ENCODE measurements at regions not wholly inside any gene's neighbourhood (a gene's known extent, or its start where the extent isn't known, plus 50 kb on each side); places are given as distances from the start of the nearest gene placed in this dataset.

DNA sequence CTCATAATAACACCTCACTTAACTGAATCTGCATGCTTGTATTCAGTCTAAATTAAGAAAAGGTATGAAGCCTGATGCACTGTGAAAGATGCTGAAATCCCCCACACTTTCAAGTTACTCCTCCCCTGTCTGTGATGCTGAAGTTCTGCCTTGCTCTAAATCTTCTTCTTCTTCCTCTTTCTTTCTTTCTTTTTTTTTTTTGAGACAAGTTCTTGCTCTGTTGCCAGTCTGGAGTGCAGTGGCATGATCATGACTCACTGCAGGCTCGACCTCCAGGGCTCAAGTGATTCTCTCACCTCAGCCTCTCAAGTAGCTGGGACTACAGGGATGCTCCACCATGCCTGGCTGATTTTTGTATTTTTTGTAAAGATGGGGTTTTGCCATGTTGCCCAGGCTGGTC, 231.0 kb upstream of the B3GALT2 start:
- Histone ChIP-seq H3K27ac (no peak overlapping the region), H3K36me3 (no peaks in the 10 kb centered on the region), H3K27me3 (replicated peaks; ENCODE audit: insufficient read depth) (no peaks in the 10 kb centered on the region), H3K4me1 (ENCODE audit: control insufficient read depth in 1 of 2, low read depth in 2 of 2) (peaks cover 0 to 8% of the 10 kb centered on the region in 2 donors), H3K9me3 (no peaks in the 10 kb centered on the region), H3K4me3 (no peak overlapping the region)
- TF ChIP-seq, protein P1, sequence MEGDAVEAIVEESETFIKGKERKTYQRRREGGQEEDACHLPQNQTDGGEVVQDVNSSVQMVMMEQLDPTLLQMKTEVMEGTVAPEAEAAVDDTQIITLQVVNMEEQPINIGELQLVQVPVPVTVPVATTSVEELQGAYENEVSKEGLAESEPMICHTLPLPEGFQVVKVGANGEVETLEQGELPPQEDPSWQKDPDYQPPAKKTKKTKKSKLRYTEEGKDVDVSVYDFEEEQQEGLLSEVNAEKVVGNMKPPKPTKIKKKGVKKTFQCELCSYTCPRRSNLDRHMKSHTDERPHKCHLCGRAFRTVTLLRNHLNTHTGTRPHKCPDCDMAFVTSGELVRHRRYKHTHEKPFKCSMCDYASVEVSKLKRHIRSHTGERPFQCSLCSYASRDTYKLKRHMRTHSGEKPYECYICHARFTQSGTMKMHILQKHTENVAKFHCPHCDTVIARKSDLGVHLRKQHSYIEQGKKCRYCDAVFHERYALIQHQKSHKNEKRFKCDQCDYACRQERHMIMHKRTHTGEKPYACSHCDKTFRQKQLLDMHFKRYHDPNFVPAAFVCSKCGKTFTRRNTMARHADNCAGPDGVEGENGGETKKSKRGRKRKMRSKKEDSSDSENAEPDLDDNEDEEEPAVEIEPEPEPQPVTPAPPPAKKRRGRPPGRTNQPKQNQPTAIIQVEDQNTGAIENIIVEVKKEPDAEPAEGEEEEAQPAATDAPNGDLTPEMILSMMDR (IDR thresholded peaks at IDR 0.05): no peak
- ATAC-seq (ENCODE audit: insufficient number of reproducible peaks, low FRiP score, low read depth): peak; percentile 15
- no peak for DNase-seq (ENCODE audit: low spot score)

- H3K4me3 ChIP-seq: no peak overlapping the region
Observed at GRCh38 chr1:193416226-193417024, 230.0 kb upstream of the B3GALT2 start.

GRCh38 chr1:193415256-193415655, 228.8 kb upstream of the B3GALT2 start:
- H3K4me1 ChIP-seq (ENCODE audit: control insufficient read depth in 1 of 2, low read depth in 2 of 2): peaks cover 0 to 8% of the 10 kb centered on the region in 2 donors
- DNase-seq (ENCODE audit: low spot score) (no peak), ATAC-seq (ENCODE audit: insufficient number of reproducible peaks, low FRiP score, low read depth) (no peak)
- no peak overlapping the region for H3K27ac ChIP-seq
- no peaks in the 10 kb centered on the region for H3K36me3 ChIP-seq
- no peak overlapping the region for H3K4me3 ChIP-seq
- no peaks in the 10 kb centered on the region for H3K27me3 ChIP-seq (replicated peaks; ENCODE audit: insufficient read depth)
- TF ChIP-seq, protein P1 (IDR thresholded peaks at IDR 0.05): no peak
- H3K9me3 ChIP-seq: no peaks in the 10 kb centered on the region

More at GRCh38 chr1:193416226-193417024, 230.0 kb upstream of the B3GALT2 start:
- H3K27me3 ChIP-seq (replicated peaks; ENCODE audit: insufficient read depth): no peaks in the 10 kb centered on the region
- H3K27ac ChIP-seq: no peak overlapping the region
- H3K36me3 ChIP-seq: no peaks in the 10 kb centered on the region
- no peaks in the 10 kb centered on the region for H3K9me3 ChIP-seq
- TF ChIP-seq, protein P1 (IDR thresholded peaks at IDR 0.05): no peak
- DNase-seq (ENCODE audit: low spot score): no peak
- H3K4me1 ChIP-seq (ENCODE audit: control insufficient read depth in 1 of 2, low read depth in 2 of 2): peaks cover 0 to 8% of the 10 kb centered on the region in 2 donors
- ATAC-seq (ENCODE audit: insufficient number of reproducible peaks, low FRiP score, low read depth): no peak

DNA sequence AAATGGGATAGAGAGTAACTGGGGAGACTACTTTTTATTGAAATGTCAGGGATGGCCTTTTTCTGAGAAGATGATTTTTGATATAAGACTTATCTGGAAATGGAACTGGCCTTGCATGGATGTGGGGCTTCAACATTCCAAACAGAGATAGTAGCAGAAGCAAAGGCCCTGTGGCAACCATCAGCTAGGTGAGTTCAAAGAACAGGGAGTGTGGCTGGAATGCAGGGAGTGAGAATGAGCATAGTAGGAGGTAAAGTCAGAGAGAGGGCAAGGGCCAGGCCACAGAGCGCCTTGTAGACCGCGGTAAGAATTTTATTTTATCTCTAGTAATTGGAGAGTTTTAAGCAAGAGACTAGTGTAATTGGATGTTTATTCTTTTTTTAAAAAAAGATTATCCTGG, 227.0 kb upstream of the B3GALT2 start:
- TF ChIP-seq, protein P1 (IDR thresholded peaks at IDR 0.05): no peak
- H3K27me3 ChIP-seq (replicated peaks; ENCODE audit: insufficient read depth): no peaks in the 10 kb centered on the region
- H3K27ac ChIP-seq: no peak overlapping the region
- ATAC-seq (ENCODE audit: insufficient number of reproducible peaks, low FRiP score, low read depth): no peak
- no peak for DNase-seq (ENCODE audit: low spot score)
- no peaks in the 10 kb centered on the region for H3K9me3 ChIP-seq
- H3K4me3 ChIP-seq: no peak overlapping the region
- no peaks in the 10 kb centered on the region for H3K36me3 ChIP-seq
- peaks cover 0 to 19% of the 10 kb centered on the region in 2 donors for H3K4me1 ChIP-seq (ENCODE audit: control insufficient read depth in 1 of 2, low read depth in 2 of 2)

- Histone ChIP-seq H3K9me3 (no peaks in the 10 kb centered on the region), H3K27me3 (replicated peaks; ENCODE audit: insufficient read depth) (no peaks in the 10 kb centered on the region), H3K36me3 (no peaks in the 10 kb centered on the region), H3K4me1 (ENCODE audit: control insufficient read depth in 1 of 2, low read depth in 2 of 2) (peaks cover 0 to 18% of the 10 kb centered on the region in 2 donors), H3K4me3 (no peak overlapping the region), H3K27ac (no peak overlapping the region)
- DNase-seq (ENCODE audit: low spot score): no peak
- TF ChIP-seq, protein P1 (IDR thresholded peaks at IDR 0.05): no peak
- no peak for ATAC-seq (ENCODE audit: insufficient number of reproducible peaks, low FRiP score, low read depth)
Observed at GRCh38 chr1:193412748-193413147, 226.3 kb upstream of the B3GALT2 start.
